COLO829 (cell line): ENCODE measurements at regions not wholly inside any gene's neighbourhood (a gene's known extent, or its start where the extent isn't known, plus 50 kb on each side); places are given as distances from the start of the nearest gene placed in this dataset.
A peak's percentile ranks its signal among the peaks of the same experiment; 100 is the strongest.

ENCODE experiments used
- DNase-seq: peaks from one replicate; pipeline ENCODE4 v3.0.0; 2012; ENCODE audit warnings: low spot score

DNA sequence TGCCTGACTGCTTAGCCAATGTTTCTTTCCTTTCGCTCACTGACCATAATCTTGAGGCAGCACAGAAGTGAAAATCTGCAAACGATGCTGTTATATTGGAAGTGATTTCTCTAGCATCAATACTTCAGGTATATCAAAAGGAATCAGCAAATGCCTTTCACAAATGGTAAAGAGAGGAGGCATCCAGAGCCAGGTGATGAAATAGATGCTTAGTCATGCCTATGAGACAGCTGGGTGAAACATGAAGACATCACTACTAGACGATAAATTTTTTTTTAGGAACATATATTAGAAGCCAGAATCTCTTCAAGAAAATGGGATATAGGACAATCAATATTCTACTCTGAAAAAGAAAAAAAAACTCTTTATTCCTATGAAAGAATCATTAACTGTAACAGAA is 249.2 kb upstream of the SLC39A10 start:
- no peak for DNase-seq

DNA sequence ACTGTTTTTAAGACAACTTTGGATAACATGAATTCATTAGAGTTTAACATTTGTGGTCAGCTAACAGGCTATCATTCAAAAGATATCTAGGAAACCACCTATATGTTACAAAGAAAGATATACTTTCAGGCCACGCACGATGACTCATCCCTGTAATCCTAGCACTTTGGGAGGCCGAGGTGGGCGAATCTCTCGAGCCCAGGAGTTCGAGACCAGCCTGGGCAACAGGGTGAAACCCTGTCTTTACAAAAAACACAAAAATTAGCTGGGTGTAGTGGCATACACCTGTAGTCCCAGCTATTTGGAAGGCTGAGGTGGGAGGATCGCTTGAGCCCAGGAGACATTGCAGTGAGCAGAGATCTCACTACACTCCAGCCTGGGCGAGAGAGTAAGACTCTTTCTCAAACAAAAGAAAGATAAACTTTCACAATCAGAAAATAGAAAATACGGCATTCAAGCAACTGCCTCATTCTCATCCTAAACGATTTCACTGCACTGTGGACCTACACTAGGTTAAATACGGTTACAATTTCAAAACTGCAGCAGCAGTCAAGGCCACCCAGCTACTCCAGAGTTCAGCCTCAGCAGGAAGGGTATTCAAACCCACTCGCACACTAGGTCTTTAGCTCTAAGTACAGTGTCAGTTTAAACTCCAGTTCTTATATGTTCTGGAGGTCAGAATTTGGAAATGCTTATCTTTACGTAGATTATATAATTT is 250.0 kb upstream of the SLC39A10 start:
- no peak for DNase-seq

DNA sequence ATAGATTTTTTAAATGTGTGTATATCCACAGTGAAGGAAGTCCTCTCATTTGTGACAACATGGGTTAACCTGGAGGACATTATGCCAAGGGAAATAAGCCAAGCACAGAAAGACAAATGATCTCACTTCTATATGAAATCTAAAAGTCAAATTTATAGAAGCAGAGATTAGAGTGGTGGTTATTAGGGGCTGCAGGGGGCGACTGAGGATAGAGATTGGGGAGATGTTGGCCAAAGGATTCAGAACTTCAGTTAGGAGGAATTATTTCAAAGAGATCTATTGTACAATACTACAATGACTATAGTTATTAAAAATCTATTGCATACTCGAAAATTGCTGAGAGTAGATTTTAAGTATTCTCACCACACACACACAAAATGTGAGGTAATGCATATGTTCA is 252.4 kb upstream of the SLC39A10 start:
- no peak for DNase-seq

DNA sequence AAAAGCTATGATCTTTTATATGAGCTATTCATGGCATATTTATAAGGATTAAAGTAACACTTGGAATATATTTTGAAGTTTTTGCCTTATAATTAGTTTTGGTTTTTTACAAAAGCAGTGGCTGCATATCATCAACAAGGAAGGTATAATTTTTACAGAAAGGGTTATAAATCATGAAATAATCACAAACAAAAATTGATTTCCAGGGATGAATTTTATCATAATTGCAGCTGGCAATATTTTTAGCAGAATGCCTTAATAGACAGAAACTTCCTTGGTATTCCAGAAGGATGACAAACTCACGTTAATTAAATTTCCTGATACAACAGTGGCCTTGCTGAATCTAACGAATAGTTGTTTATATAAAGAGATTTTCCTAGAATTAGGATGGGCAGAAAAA is 260.5 kb upstream of the SLC39A10 start:
- no peak for DNase-seq

DNA sequence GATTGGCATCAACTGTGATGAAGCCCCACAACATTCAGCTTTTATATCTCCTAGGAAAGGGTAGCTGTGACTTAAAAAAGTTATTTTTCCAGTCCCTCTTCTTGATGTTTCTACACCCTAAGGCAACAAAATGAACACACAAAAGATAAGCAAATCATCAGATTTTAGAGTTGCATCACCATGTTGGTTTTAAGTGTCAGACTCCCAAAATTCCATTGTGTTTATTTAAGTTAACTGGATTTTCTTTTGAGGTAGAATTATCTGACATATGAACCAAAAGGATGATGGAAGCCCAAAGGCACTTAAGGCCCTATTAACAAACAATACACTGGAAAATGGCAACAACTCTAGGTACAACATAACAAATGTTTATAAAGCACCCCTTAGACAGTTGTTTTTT is 261.7 kb upstream of the SLC39A10 start:
- no peak for DNase-seq

DNA sequence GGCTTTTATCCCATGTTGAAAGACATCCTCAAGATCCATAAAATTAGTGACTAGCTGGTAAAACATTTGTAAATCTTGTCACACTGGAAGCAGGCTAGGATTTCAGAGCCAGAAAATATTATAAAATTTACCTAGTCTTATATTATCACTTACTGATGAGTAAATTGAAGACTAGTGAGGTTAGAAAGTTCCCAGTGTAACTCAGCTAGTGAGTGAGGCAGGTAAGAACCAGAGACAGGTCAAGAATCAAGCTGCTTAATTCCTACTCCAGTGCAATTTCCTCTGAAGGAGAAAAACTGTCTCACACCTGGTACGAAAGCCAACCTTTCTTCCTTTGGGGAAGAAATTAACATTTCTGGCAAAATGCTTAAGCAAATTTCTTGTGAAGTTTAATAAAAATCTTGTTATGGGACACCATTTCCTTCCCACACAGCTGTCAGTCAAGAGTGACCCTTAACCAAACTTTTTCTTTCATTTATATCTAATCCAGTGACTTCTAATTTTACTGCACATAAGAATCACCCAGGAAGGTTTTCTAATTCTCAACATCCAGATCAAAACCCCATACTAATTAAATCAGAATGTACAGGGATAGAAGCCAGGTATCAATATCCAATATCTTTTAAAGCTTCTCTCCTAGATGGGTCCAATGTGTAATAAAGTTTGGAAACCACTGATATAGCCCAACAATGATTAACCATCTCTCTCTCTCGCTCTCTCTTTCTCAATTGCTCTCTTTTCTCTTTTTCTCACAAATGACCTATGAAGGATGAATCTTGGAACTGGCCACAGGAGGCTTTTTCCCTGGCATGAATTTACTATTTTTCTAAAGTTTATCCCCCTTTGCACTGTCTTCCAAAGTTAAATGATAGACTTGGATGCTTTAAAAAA is 264.3 kb upstream of the SLC39A10 start:
- DNase-seq: no peak

DNA sequence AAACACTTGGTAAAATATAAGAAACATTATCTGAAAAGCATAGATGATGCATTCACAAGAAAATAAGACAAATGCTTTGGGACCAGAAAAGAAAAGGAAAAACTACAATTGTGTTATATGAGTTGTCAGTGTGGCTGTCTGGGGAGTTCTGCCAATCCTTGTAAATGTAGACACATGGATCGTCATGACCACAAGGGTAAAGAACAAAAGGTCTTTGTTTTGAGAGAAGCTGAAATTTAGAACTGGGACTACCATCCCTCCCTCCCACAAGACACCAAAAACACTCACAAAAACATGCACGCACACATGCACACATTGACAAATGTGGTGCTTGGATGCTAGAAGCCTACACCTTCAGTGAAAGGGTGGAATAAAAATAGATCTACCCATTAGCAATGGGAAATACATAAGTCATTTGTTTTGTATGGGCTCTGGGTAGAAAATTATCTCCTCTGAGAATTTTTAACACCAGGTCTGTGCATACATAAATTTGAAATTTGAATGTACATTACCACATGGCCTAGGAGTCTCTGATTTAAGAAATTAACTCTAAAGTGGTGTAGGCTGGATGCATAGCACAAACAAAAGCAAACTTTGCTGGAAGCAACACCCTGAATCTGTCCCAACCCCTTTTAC is 266.2 kb upstream of the SLC39A10 start:
- no peak for DNase-seq

DNA sequence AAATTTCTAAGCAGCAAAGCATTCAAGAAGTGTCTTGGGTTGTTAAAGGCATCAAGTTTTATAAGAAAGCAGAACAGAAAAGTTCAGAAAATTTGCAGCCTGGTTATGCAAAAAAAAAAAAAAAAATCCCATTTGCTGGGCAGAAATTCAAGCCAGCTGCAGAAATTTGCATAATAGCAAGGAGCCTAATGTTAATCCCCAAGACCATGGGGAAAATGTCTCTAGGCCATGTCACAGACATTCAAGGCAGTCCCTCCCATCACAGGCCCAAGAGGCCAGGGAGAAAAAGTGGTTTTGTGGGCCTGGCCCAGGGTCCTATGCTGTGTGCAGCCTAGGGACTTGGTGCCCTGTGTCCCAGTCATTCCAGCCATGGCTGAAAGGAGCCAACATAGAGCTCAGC is 269.0 kb upstream of the SLC39A10 start:
- DNase-seq: no peak

DNA sequence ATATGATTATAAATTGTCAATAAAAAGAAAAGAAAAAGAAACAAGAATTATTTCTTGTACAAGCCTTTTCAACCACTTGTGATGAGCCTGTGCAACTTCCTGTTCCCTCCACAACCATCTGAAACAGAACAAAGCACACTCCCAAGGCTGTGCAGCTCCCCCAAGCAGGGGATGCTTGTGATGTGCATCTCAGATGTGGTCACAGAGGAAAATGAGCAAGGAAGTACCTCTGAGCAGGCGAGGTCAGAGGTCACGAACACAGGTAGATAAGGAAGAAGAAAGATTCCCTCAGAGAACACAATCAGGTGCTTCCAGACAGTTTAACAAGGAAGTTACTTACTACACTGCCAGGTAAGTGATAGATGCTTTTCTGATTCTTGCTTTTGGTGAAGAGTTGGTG is 274.8 kb upstream of the SLC39A10 start:
- no peak for DNase-seq

DNA sequence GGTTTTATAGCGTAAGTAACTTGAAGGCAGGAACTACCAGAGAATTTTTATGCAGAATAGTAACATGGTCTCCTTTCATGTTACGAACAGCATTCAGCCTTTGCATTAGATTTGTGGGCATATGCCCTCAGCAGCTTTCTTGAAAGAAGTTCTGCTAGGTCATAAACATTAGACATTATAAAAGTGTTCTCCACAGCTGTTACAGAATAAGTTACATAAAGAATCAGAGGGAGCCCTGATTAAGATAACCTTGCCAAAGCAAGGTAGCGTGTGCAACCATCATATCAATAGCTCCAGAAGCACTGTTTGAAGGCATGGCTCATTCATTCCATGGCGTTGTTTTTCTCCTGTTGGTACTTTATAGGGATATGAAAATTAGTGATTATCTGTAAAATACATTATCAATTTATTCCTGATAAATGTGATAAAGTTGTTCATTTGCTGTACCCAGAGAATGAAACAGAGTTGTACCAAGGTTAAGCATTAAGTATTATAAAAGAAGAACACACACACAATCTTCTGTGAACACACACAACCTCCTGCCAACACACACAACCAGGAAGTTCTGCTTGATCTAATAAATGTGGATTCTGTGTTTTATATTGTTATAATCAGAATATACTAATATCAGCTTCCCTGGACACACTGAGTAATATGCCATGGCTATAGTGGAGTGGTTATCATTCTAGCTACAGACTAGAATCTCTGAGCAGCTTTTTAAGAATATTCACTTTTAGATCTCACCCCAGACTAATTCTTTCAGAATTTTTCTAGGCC is 286.7 kb upstream of the SLC39A10 start:
- no peak for DNase-seq

DNA sequence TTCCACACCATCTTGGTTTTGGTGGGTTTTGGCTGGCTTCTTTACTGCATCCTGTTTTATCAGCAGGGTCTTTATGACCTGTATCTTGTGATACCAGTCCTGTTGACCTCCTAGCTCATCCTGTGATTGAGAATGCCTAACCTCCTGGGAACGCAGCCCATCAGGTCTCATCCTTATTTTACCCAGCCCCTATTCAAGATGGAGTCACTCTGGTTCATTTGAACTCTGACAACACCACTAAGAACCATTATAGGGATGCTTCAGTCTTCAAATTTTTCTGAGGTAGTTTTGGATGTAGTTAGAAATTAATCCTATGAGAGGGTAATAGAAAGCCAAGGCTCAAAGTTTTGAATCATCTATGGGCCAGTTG is 287.8 kb upstream of the SLC39A10 start:
- no peak for DNase-seq

DNA sequence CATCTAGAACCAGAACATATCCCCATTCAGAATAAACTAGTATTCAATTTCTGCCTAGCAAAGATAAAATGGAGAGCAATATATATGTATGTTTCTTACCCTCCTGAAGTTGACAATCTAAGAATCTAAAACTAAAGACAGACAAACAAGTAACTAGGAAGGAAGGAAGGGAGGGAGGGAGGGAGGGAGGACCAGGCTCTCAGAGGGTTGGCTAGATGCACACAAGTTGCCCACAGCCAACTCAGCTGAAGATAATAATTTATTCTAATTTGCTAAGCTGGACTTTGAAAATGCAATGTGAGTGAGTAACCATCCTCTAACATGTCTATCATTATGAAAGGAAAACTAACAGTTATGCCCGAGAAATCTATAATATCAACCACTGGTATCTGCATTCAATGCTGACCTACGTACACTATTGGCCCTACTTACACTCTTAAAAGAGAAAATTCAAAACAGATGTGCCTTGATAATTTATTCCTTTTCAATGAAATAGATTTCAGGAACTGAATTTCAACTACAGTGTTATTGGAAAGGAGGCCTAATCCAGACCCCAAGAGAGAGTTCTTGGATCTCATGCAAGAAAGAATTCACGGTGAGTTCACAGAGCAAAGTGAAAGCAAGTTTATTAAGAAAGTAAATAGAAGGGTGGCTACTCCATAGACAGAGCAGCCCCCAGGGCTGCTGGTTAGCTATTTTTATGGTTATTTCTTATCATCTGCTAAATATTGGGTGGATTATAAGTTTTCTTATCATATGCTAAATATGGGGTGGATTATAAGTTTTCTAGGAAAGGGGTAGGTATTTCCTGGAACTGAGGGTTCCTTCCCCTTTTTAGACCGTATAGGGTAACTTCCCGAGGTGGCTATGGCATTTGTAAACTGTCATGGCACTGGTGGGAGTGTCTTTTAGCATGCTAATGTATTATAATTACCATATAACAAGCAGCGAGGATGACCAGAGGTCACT is 288.5 kb upstream of the SLC39A10 start:
- DNase-seq: no peak

DNA sequence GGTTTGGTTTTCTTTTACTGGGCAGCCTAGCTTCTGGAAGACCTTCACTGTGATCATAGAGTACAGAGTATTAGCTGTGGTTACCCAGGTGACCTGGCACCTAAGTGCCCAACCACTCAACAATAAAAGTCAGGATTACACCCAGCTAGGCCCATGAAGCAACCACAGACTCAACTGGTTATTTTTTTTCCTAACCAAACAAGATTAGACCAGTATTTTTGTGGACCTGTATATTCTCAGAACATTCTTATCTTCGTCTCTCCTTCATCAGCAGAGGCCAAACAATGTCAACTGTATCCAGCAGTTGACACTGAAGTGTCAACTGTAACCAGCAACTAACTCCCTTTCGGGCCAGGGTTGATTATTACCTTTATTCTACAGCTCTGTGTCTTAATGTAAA is 289.2 kb upstream of the SLC39A10 start:
- no peak for DNase-seq

DNA sequence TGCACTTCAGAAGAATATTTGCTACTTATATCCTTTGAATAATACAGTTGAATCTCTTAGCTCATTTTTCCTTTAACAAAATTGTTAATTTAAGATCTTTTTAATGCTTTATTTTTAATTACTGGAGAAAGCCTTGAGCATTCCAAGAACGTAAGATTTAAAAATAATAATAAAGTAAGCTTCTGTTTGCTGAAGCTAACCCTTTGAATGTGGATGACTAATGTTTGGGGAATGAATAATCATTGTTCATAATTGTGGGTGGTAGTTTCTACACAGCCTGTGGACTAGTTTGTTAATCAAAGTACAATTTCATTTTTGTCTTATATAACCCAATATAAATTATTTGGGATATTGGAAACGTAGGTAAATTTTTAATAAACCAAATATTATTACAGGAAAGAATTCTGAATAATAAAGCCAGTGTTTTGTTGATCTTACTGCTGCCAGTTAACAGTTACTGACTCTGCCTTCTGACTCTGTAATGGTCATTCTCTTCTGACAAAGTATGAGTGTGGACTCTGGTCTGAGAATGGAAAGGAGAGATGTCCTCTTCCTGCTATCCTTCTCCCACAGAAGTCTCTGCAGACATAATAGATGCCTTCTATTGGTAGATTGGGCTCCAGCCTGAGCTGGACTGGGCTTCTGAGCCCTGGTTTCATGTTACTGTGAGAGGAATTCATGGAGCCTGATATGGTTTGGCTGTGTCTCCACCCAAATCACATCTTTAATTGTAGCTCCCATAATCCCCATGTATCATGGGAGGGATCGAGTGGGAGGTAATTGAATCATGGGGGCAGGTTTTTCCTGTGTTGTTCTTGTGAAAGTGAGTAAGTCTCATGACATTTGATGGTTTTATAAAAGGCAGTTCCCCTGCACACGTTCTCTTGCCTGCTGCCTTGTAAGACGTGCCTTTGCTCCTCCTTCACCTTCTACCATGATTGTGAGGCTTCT is 292.7 kb upstream of the SLC39A10 start:
- peak; percentile 39 for DNase-seq

DNA sequence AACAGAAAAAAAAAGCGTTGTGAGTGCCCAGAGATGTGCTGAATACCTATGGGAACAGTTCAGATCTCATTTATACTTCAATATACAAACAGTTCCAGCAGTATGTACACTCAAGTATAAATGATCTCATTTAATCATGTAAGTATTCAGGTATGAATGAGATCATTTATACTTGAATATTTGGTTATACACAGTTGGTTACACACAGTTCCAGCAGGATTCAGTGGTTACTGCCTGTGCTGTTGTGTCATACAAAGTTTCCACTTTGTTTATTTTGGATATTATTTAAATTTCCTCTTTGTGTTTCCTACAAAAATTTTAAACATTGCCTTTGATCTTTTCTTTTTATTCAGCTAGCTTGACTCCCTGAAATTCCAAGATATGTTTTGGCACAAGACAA is 293.5 kb upstream of the SLC39A10 start:
- no peak for DNase-seq

DNA sequence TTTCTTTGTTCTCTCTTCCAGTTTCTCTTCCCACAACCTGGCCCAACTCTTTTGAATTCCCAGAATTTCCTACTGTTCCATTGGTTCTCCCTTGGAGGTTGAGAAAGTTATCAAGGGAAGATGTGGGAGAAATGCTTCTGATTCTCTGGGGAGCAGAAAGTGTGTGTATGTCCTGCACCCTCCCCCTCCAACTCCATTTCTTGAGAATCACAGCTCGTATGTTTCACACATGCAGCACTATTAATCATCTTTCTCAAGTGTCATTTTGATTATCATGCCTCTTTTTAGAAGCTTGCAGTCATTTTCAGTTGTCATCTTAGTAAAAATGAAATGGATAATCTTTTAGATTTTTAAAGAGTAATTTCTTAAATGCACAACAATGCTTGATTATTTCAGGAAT is 296.8 kb upstream of the SLC39A10 start:
- no peak for DNase-seq

DNA sequence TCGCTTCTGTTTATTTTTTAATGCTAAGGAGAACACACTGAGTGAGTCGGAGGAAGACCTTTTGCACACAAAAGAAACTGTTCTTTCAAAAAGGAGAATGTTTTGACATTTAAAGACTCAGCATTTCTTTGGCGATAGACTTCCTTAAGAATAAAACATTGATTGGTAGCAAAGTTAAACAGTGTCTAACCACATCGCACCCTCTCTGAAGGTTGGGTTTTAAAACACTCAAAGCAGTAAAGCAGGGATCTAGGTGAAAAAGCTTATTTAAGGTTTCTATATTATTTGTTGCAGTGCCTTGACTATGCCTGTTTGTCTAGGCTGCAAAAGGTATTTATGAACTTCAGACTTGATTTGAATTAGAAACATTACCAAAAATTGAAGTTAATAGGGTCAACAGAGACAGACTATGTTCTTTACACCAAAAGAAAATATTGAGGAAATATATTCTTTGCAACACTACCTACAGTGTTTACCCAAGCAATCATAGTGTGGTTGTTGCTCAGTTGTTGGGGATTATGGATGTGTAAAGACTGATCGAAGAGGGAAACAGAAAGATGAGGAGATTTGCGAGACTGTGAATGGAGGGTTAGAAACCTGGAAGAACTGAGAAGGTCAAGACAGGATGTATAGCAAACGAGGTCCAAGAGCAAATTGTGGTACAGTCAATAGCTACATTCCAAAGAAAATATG is 297.8 kb upstream of the SLC39A10 start:
- no peak for DNase-seq

DNA sequence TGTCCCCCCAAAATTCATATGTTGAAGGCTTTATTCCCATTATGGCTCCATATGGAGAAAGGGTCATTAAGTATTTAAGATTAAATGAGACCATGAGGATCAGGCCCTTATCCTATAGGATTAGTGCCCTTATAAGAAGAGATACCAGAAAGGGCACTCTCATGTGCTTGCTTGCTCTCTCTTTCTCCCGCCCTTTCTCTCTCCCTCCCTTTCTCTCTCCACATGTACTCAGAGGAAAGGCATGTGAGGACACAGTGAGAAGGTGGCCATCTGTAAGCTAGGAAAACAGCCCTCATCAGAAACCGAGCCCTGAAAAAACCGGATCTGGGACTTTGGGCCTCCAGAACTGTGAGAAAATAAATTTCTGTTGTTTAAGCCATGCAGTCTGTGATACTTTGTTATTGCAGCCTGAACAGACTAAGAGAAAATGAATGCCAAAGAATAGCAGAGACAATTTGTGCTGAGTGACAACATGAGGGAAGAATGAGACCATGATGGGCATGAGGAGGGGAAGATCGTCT is 300.0 kb upstream of the SLC39A10 start:
- DNase-seq: no peak

DNA sequence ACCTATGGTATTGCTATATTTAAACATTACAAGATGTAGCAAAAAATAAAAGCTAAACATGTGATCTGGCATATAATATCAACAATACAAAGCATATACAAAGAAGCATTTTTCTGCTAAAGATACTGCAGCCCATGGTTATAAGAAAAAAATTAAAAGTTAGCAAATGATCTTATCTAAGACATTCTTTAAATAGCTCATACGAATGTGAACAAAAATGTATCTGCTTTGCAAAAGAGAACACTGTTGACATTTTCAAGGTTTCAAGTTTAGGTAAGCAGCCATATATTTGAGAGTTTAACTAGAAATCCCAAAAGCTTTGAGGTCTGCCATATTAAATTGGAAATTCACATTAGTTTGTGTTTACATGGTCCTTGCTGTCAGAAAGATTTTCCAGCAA is 301.0 kb upstream of the SLC39A10 start:
- DNase-seq: no peak
